ENCODE measurements at regions not wholly inside any gene's neighbourhood (a gene's known extent, or its start where the extent isn't known, plus 50 kb on each side); places are given as distances from the start of the nearest gene placed in this dataset.

GRCh38 chrX:143800150-143800549, 79.6 kb upstream of the SPANXN2 start:
- FAIRE-seq (no peak), DNase-seq (ENCODE audit: insufficient read length, low spot score) (no peak)

GRCh38 chrX:143788265-143788664, 67.7 kb upstream of the SPANXN2 start:
- FAIRE-seq (no peak), DNase-seq (ENCODE audit: insufficient read length, low spot score) (no peak)

- DNase-seq (ENCODE audit: insufficient read length, low spot score): no peak
- FAIRE-seq: no peak
Observed at GRCh38 chrX:143787341-143787740, 66.8 kb upstream of the SPANXN2 start.

GRCh38 chrX:143781103-143781502, 60.6 kb upstream of the SPANXN2 start:
- DNase-seq (ENCODE audit: insufficient read length, low spot score) (peak; percentile 10), FAIRE-seq (no peak)
